Rectal smooth muscle tissue (tissue), 1 donor: ENCODE measurements at regions not wholly inside any gene's neighbourhood (a gene's known extent, or its start where the extent isn't known, plus 50 kb on each side); places are given as distances from the start of the nearest gene placed in this dataset.
"Not testable (repeated sequence)": the region's sequence is repeated elsewhere in the genome, so short reads cannot be mapped to it uniquely, and the experiment has no call there.

Source experiments
- H3K27ac ChIP-seq: one replicate; pipeline ENCODE4 v1.7.0; 2013; ENCODE audit warnings: low read depth, low read length, inconsistent platforms
- H3K27me3 ChIP-seq: one replicate; pipeline ENCODE4 v1.7.0; 2013; ENCODE audit warnings: low read length; ENCODE audit not compliant: control insufficient read depth, insufficient read depth
- H3K36me3 ChIP-seq: one replicate; pipeline ENCODE4 v1.7.0; 2013; ENCODE audit warnings: low read length; ENCODE audit not compliant: control insufficient read depth, insufficient read depth
- H3K4me1 ChIP-seq: one replicate; pipeline ENCODE4 v1.7.0; 2013; ENCODE audit warnings: low read length; ENCODE audit not compliant: control insufficient read depth, insufficient read depth
- H3K4me3 ChIP-seq: one replicate; pipeline ENCODE4 v1.7.0; 2013; ENCODE audit warnings: low read length
- H3K9ac ChIP-seq: one replicate; pipeline ENCODE4 v1.7.0; 2013; ENCODE audit warnings: low read length

- no peak overlapping the region for H3K4me3 ChIP-seq
- no peaks in the 10 kb centered on the region for H3K36me3 ChIP-seq
- H3K4me1 ChIP-seq: no peaks in the 10 kb centered on the region
- H3K9ac ChIP-seq: no peak overlapping the region
- H3K27me3 ChIP-seq: no peaks in the 10 kb centered on the region
- H3K27ac ChIP-seq: no peak overlapping the region
Measured at GRCh38 chr1:67605209-67605780, 79.7 kb upstream of the GADD45A start.

GRCh38 chr1:67607286-67607685 is 77.7 kb upstream of the GADD45A start:
- H3K4me1 ChIP-seq: no peaks in the 10 kb centered on the region
- no peaks in the 10 kb centered on the region for H3K36me3 ChIP-seq
- H3K4me3 ChIP-seq: no peak overlapping the region
- H3K27ac ChIP-seq: no peak overlapping the region
- no peak overlapping the region for H3K9ac ChIP-seq
- H3K27me3 ChIP-seq: no peaks in the 10 kb centered on the region

- H3K9ac ChIP-seq: no peak overlapping the region
- no peaks in the 10 kb centered on the region for H3K27me3 ChIP-seq
- H3K36me3 ChIP-seq: no peaks in the 10 kb centered on the region
Measured at GRCh38 chr1:67607699-67608098, 77.3 kb upstream of the GADD45A start.

GRCh38 chr1:67608661-67609576 is 76.1 kb upstream of the GADD45A start:
- Histone ChIP-seq H3K36me3 (no peaks in the 10 kb centered on the region), H3K27me3 (no peaks in the 10 kb centered on the region), H3K27ac (no peak overlapping the region), H3K4me3 (no peak overlapping the region), H3K4me1 (no peaks in the 10 kb centered on the region), H3K9ac (no peak overlapping the region)

More at GRCh38 chr1:67607699-67608098, 77.3 kb upstream of the GADD45A start:
- H3K4me3 ChIP-seq: no peak overlapping the region
- H3K4me1 ChIP-seq: no peaks in the 10 kb centered on the region
- no peak overlapping the region for H3K27ac ChIP-seq

GRCh38 chr1:67609577-67610341 is 75.2 kb upstream of the GADD45A start:
- Histone ChIP-seq H3K4me3 (no peak overlapping the region), H3K27me3 (no peaks in the 10 kb centered on the region), H3K36me3 (no peaks in the 10 kb centered on the region), H3K27ac (no peak overlapping the region), H3K9ac (no peak overlapping the region), H3K4me1 (no peaks in the 10 kb centered on the region)

- Histone ChIP-seq H3K27ac (no peak overlapping the region), H3K4me1 (no peaks in the 10 kb centered on the region), H3K27me3 (no peaks in the 10 kb centered on the region), H3K9ac (no peak overlapping the region), H3K4me3 (no peak overlapping the region), H3K36me3 (no peaks in the 10 kb centered on the region)
Measured at GRCh38 chr1:67610450-67610849, 74.6 kb upstream of the GADD45A start.

GRCh38 chr1:67611846-67612245 is 73.2 kb upstream of the GADD45A start:
- Histone ChIP-seq H3K36me3 (no peaks in the 10 kb centered on the region), H3K4me1 (no peaks in the 10 kb centered on the region), H3K27me3 (no peaks in the 10 kb centered on the region), H3K9ac (no peak overlapping the region), H3K4me3 (no peak overlapping the region), H3K27ac (no peak overlapping the region)

- no peaks in the 10 kb centered on the region for H3K36me3 ChIP-seq
- H3K27me3 ChIP-seq: no peaks in the 10 kb centered on the region
- H3K4me3 ChIP-seq: no peak overlapping the region
- H3K27ac ChIP-seq: no peak overlapping the region
- H3K4me1 ChIP-seq: no peaks in the 10 kb centered on the region
- H3K9ac ChIP-seq: no peak overlapping the region
Measured at GRCh38 chr1:67612788-67613241, 72.2 kb upstream of the GADD45A start.

- not testable (repeated sequence) for H3K27me3 ChIP-seq, H3K4me1 ChIP-seq, H3K27ac ChIP-seq, H3K4me3 ChIP-seq, H3K36me3 ChIP-seq, H3K9ac ChIP-seq
Measured at GRCh38 chr1:67613479-67613878, 71.5 kb upstream of the GADD45A start.

GRCh38 chr1:67614511-67614934 is 70.5 kb upstream of the GADD45A start:
- Histone ChIP-seq H3K9ac (no peak overlapping the region), H3K27me3 (no peaks in the 10 kb centered on the region), H3K36me3 (no peaks in the 10 kb centered on the region), H3K4me3 (no peak overlapping the region), H3K4me1 (no peaks in the 10 kb centered on the region), H3K27ac (no peak overlapping the region)

- Histone ChIP-seq H3K27ac (no peak overlapping the region), H3K4me1 (no peaks in the 10 kb centered on the region), H3K27me3 (no peaks in the 10 kb centered on the region), H3K4me3 (no peak overlapping the region), H3K36me3 (no peaks in the 10 kb centered on the region), H3K9ac (no peak overlapping the region)
Measured at GRCh38 chr1:67615886-67616285, 69.1 kb upstream of the GADD45A start.

GRCh38 chr1:67616394-67616985 is 68.5 kb upstream of the GADD45A start:
- H3K27me3 ChIP-seq: no peaks in the 10 kb centered on the region
- no peaks in the 10 kb centered on the region for H3K36me3 ChIP-seq
- no peak overlapping the region for H3K4me3 ChIP-seq
- no peaks in the 10 kb centered on the region for H3K4me1 ChIP-seq
- H3K9ac ChIP-seq: no peak overlapping the region
- no peak overlapping the region for H3K27ac ChIP-seq
